Spleen (tissue), 7 donors: ENCODE measurements at regions not wholly inside any gene's neighbourhood (a gene's known extent, or its start where the extent isn't known, plus 50 kb on each side); places are given as distances from the start of the nearest gene placed in this dataset.

Source experiments
- CTCF ChIP-seq, 11 experiments: fragments of 200-600 bp in 7 of 11; fragments of 450-650 bp in 4 of 11; sonication (generic) in 4 of 11; IDR thresholded peaks in 8 of 11; conservative IDR thresholded peaks in 3 of 11; 1 replicate in 7 of 11; 2 replicates in 4 of 11; pipeline versions ENCODE4 v1.4.0 to v1.8.0; 2016 to 2021; ENCODE audit warnings: antibody characterized with exemption in 11 of 11, inconsistent platforms in 4 of 11, mild to moderate bottlenecking in 1 of 11
- POLR2A ChIP-seq, 3 donors: fragments of 450-650 bp; IDR thresholded peaks; one replicate each; pipeline ENCODE4 v1.5.1; 2017; ENCODE audit warnings: antibody characterized with exemption in 3 of 3, mild to moderate bottlenecking in 1 of 3
- donor health status: DM: no; HTN: no; CAD: no; lungs with moderate emphysema.
- donor health status: DM: no; HTN: no; CAD: no.
- donor health status: DM: no; HTN: no; CAD: no.

- TF ChIP-seq CTCF (IDR thresholded peaks at IDR 0.05 in 8 of 11, conservative IDR thresholded peaks at IDR 0.05 in 3 of 11) = no peak
- TF ChIP-seq POLR2A (IDR thresholded peaks at IDR 0.05) = no peak
Measured at GRCh38 chr13:81142306-81142999, 801.5 kb upstream of the SPRY2 start.
